Occipital lobe (tissue), 1 donor: ENCODE measurements at regions not wholly inside any gene's neighbourhood (a gene's known extent, or its start where the extent isn't known, plus 50 kb on each side); places are given as distances from the start of the nearest gene placed in this dataset.
"Not testable (repeated sequence)": the region's sequence is repeated elsewhere in the genome, so short reads cannot be mapped to it uniquely, and the experiment has no call there.

ENCODE experiments used
- DNase-seq: peaks from one replicate; lab custom pipeline; 2025; lab: John Stamatoyannopoulos, UW

- DNase-seq = no peak
Observed at GRCh38 chr12:131561891-131562684, 148.8 kb upstream of the SFSWAP start.

- not testable (repeated sequence) for DNase-seq
Observed at GRCh38 chr12:131564138-131564727, 146.7 kb upstream of the SFSWAP start.

- DNase-seq = no peak
Observed at GRCh38 chr12:131564845-131565244, 146.0 kb upstream of the SFSWAP start.

DNA sequence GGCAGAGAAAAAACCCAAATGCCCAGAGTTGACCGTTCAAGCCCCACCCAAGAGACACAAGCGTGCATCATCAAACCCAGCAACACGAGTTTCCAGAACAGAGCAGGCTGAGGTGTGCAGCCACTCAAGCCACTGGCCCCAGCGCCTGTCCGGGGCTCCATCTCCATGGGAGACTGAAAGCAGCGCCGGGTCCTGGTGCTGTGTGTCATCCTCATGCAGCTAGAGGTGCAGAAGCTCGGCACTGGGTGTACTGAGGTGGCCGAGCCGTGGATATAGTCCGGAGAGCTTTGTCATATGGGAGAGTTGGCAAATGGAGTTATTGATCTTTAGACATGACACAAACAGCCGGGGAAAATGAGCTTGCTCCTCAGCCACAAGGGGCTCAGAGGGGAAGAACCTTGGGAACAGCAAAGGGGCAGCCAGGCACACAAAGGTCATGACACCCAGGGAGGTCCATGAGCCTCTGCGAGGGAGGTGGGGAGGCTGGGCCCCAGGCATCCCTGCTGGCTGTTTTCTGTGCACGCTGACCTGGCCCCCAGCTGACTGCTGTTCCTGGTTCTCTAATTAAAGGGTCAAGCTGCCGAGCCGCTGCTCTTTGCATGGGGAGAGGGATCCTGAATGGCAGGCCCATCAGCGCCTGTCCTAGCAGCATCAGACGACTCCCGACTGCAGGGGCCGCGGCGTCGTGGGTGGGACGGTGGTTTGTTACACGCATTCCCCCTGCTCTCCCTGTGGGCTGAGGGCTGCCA lies 145.4 kb upstream of the SFSWAP start:
- no peak for DNase-seq

DNA sequence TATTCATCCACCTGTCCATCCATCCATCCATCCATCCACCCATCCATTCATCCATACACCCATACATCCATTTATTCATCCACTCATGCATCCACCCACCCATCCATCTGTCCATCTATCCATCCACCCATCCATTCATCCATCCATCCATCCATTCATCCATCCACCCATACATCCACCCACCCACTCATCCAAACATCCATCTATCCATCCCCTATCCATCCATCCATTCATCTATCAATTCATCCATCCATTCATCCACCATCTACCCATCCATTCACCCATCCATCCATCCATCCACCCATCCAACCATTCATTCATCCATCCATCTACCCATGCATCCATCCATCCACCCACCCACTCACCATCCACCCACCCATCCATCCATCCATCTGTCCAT lies 142.6 kb upstream of the SFSWAP start:
- DNase-seq = no peak

DNA sequence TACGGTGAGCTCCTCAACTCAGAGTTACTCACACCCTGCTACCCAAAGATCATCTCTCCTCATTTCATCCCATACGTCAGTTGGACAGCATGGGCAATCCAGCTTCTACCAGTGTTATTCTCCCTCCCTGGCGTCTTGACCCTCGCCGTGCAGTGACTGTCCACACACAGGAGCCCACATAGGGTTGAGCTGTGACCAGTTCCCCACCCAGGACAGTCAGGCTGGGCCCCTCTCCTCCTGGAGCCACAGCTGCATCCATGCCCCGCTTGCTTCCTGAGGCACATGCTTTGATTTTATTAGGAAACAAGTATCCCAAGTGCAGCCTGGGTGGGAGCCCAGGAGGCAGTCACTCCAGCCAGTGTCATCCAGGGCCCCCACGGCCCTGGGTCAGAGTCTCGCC lies 140.3 kb upstream of the SFSWAP start:
- DNase-seq = no peak

DNA sequence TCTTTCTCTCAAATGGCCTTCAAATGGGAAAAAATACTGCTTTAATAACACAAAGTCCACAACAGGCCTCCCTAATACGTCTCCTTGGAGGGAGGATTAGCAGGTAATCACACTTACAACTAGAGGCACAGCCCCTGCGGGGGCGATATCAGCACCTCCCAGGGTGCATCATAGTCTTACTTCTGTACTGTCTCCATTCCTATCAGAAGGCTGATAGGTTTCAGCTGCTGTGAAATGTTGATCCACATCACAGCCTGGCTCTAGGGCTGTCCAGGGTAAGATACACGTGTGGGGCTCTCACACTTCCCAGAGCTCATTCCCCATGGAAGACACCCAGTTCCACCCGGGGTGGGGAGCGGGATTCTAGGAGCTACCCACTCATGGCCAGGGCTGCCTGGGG lies 139.1 kb upstream of the SFSWAP start:
- no peak for DNase-seq

GRCh38 chr12:131572626-131573025 lies 138.3 kb upstream of the SFSWAP start:
- no peak for DNase-seq

DNA sequence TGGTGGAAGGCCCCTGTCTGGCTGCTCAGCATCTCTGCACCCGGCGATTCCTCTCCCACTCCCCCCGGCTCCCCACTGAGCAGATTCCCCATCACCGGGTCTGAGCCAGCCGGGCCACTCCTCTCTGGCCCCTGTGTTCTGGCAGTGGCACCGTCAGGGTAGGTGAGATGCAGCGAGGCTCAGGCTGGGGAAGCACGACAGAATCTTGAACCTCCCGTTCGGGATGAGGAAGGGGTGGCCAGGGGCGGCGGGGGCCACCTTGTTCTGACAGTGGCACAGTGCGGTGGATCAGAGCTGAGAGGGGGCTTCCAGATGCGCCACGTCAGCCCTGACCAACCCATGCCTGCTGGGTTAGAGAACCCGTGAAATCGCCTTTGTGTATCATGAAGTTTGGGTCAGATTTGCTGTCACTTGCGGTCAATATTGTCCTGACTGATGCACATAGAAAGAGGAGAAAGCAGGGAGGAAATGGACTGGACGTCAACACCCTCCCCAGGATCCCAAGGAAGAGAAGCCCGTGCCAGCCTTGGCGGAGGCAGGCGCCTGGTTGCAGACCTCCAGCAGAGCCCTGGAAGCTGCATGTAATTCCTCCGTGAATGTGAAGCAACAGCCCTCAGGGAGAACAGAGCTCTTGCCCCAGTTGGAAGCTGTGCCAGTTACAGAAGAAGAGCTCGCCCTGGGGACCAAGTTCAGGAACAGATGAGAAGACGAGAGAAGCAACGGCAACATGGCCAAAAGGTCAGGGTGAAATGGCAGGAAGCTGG lies 137.1 kb upstream of the SFSWAP start:
- no peak for DNase-seq

DNA sequence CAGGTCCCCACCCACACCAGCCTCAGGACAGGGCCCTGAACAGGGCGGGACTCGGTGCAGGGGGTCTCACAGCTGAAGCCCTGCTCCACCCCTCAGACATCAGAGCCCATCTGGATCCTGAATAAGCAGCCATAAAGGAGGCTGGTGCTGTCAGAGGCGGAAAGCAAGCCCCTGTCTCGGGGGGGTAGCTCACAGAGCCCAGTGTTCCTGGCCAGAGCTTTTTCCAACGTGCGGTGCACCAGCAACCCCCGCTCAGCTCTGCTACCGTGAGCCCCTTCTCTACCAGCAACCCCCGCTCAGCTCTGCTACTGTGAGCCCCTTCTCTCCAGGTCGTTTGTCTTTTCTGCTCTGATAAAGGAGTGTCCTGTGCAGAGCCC lies 136.5 kb upstream of the SFSWAP start:
- DNase-seq = no peak

GRCh38 chr12:131575371-131575770 lies 135.5 kb upstream of the SFSWAP start:
- DNase-seq = no peak

- not testable (repeated sequence) for DNase-seq
Observed at GRCh38 chr12:131576734-131577133, 134.2 kb upstream of the SFSWAP start.

- no peak for DNase-seq
Observed at GRCh38 chr12:131577766-131578165, 133.1 kb upstream of the SFSWAP start.

DNA sequence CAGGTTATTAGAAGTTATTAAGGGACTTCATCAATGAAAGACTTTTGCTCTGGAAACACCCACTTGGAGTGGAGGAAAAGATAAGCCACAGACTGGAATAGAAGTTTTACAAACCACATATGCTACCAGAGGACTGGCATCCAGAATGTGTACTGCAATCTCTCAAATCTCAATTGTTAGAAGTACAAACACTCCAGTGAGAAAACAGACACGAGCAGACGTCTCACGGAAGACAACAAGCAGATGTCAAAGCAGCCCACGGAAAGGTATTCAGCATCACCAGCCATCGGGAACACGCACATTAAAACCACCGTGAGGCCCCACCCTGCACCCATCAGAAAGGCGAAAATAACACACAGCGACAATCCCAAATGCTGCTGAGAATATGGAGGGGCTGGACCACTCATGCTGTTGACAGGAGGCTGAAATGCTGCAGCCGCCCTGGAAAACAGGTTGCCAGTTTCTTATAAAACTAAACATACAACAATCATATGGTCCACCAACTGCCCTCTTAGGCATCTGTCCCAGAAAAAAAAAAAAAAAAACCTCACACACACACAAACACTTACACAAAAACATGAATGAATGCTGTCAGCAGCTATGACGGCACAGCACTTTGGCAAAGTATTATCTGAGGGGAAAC lies 131.9 kb upstream of the SFSWAP start:
- DNase-seq = no peak

GRCh38 chr12:131583090-131583712 lies 127.7 kb upstream of the SFSWAP start:
- no peak for DNase-seq

DNA sequence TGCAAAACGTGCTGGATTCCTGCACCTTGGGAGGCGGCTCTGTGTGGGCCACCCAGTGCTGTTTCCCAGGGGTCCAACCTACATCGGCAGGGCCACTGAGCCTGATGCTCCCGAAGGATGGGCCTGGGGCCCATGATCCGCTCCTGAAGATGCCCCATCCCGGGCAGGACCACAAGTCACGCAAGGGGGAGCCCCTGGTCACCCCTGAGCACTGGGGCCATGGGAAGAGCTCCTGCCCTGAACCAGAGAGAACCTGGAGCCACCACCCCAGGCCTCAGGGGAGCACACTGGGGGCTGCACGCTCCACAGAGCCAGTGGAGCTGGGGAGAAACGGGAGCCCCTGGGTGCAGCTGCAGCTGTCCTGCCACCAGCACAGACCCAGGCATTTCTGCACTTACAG lies 124.6 kb upstream of the SFSWAP start:
- DNase-seq = no peak

- DNase-seq = no peak
Observed at GRCh38 chr12:131586761-131587160, 124.1 kb upstream of the SFSWAP start.

DNA sequence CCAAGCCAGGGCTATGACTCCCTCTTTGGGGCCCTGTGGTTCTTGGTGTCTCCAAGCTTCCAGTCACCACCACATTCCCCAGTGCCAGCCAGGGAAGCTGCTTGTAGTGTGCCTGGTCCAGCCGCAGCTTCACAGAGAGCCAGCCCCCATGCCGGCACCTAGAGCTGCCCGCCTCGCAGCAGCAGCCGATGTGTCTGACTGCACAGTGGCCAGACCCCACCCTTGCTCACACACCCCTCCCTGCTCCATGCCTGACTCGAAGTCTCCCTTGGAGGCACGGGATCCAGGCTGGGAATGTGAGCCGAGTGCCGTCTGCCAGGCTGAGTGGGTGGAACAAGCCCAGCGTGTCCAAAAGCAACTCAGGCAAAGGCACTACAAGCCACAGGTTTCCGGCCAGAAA lies 123.3 kb upstream of the SFSWAP start:
- DNase-seq = no peak

DNA sequence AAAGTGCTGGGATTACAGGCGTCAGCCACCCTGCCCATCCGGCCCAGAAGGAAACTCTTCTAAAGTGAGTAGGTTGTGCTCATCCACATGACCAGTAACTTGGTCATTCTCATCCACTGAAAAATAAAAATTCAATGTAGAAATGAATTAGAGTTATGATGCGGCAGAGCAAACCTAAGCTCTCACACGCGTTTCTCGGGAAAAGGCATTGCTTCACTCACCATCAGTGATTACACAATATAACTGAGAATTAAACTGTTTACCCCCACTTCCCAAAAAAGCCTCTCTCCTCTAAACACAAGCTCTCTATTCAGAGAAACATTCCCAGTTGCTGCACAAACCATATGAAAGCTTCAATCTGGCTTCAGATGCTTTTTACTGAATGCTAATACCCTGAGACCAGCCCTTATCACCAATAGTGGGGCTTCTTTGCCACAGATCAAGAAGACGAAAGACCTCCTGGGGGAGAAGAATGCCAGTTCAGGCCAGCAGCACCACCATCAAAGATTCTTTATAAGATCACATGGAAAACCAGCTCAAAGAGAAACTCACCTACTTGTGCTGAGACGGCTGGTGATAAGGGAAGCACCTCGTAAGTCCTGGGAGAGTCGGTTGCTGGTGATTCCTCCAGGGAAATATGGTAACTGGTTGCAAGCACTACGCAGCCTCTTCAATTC lies 121.5 kb upstream of the SFSWAP start:
- no peak for DNase-seq

GRCh38 chr12:131589966-131590365 lies 120.9 kb upstream of the SFSWAP start:
- DNase-seq = no peak
